Stimulated activated CD4-positive, alpha-beta T cell treated with anti-CD3 and anti-CD28 coated beads, TNF-alpha, amount 100 ng/mL, for 24 hours (primary cell): ENCODE measurements at regions not wholly inside any gene's neighbourhood (a gene's known extent, or its start where the extent isn't known, plus 50 kb on each side); places are given as distances from the start of the nearest gene placed in this dataset.

ENCODE experiments used
- DNase-seq, 3 experiments: peaks; one replicate each; pipeline ENCODE4 v3.0.0-alpha.2; 2020; ENCODE audit warnings: low read depth in 3 of 3

DNA sequence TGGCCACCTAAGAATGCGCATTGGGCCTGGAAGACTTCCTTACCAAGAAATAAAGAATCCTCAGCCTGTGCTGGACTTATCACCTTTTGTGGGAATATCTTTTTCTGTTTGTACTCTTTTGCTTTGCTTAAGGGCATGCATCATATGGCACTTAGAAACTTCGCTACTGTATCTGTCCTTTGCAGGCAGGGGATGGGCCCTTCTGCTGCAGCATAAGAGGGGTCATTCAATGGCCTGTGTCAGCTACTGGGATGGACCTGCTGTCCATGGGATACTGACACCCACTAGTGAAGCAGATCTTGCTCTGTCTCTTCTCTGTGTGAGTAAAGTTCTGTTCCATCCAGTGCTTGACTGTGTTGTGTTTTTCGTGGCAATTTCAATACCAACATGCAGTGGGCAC lies 239.0 kb upstream of the JUN start:
- DNase-seq: no peak

DNA sequence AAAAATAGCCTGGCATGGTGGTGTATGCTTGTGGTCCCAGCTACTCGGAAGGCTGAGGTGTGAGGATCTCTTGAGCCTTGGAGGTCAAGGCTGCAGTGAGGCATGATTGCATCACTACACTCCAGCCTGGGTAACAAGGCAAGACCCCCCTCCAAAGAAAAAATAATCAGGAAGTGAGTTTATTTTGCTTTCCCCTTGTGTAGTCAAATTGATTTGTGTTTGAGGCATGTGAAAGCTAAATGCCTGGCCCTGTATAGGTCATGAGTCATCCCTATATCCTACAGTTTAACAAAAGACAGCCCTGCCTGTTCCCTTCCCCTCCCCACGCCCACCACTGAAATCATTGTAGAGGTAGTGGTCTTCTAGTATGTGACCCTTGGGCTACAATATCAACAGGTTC lies 241.4 kb upstream of the JUN start:
- no peak for DNase-seq

DNA sequence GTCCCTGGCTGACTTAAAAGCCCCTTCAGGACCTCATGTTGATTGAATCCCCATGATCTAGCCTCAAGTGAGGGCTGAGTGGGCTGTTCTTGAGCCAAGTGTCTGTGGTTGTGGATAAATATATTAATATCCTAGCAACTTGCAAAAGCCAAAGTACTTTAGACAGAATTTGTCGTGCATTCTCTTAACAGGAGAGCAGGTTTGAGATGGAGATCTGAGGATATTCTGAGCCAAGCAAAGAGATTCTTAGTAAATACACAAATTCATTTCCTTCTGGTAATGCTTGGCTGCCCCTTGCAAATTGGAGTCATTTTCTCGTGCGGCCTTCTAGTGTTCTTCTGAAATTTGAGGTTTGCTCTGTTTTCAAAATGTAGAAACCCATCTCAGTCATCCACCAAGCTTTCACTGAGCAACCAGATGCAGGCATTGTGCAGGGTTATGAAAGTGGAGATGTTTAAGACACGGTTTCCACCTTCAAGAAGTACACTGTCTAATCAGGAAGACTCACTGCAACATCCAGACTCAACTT lies 242.1 kb upstream of the JUN start:
- DNase-seq: no peak

DNA sequence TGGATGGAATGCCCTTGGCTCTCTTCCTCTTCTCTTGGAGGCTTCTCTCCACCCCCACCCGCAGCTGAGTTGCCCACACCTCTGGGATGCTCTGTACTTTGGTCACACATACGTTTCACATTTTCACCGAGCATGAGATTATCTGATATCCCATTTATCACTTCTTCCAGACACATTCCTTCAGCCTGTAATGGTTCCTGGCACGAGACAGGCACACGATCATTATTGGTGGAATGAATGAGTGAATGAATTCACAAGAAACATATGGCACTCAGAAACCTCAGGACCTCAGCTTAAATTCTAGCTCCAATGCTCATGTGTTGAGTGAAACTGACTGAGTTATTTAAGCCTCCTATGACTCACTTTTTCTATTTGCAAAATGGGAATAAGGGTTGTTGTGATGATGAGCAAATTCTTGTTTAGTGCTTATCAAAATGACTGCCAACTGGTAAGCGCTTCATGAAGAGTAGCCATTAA lies 242.7 kb upstream of the JUN start:
- no peak for DNase-seq

DNA sequence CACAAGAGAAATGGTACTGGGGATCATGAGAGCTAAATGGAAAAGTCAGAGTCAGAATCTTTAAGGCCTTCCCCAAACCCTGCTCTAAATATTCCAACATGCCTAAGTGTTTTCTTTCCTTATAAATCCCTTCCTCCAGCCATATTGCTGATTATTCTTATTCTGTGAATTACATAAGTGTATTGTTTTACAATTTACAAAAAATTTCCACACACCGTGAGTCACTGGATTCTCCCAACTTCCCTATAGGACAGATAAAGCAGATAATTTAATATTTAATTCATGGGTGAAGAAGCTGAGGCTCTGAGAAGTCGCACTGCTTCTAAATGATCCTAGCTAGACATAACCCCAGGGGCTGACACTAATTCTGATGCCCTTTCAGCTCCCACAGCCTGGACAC lies 243.3 kb upstream of the JUN start:
- DNase-seq: no peak

DNA sequence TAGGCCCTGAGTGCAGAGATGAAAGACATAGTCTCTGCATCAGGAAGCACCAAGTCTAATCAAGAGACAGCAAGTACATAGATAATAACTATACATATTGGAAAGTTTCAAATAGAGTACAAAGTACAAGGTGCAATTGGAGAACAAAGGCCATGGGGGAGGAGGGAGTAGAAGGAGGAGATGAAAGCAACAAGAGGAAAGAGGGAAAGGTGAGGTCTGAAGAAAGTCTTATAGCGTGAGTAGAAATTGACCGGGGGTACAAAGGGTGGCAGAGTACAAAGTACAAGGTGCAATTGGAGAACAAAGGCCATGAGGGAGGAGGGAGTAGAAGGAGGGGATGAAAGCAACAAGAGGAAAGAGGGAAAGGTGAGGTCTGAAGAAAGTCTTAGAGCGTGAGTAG lies 244.2 kb upstream of the JUN start:
- DNase-seq: no peak

DNA sequence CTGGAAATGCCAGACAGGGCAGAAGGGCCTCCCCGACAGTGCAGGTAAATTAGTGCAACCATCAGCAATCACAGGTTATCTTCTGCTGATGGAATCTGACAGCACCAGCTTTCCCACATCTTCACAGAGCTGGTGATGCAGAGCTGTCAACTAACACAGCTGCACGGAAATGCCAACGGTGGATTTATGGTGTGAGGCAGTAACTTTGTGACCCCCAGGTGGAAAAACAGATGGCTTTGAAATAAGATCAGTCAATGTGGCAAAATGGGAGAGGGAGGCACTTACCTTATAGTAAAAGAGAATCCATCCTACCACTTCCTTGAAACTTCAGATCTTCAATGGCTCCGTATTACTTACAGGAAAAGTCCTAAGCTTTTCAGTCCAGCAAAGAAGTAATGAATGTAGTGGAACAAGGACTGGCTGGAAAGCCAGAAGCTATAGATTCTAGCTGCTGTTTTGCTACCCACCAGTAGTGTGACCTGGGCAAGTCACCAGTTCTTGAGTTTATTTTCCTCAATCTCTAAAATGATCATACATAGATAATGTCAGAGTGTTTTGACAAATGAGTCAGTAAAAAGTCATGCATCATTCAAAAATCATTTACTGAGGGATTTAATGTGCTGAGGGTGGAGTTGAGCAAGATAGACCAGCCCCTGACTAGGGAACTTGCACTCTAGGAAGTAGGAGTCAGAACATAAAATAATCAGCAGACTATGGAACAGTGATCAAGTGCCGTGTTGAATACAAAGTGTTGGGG lies 245.7 kb upstream of the JUN start:
- DNase-seq: no peak

DNA sequence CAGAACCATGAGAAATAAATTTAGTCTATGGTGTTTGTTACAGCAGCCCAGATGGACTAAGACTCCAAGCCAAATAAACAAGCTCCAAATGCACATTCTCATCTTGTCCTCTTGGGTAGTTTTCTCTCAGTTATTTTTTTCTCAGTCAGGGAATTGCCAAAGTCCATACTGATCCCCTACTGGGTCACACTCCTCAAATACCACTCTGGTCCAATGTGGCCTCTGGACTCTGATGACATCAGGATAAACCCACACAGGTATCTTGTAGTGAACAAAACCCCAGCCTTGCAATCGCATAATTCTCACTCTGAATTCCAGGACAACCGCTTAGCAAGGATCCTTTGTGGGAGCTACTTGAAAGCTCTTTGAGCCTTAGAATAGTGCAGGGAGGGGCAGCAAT lies 248.4 kb upstream of the JUN start:
- no peak for DNase-seq

DNA sequence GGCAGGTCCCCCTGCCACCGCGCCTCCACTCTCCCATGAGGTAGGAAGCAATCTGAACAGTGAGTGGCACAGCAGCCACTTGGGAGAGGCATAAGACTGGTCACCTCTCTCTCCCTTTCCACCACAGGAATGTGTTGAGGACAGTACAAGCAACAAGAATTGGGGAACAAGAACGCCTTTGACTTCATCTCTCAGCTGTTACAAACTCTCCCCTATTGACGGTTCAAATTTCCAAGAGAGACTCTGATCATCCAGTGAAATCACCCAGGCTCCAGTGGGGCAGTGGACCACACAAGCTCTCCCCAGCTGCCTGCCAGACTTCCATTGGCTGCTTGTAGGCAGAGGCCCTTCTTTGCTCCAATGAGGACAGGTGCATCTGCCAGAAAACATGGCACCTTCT lies 249.9 kb upstream of the JUN start:
- DNase-seq: no peak

DNA sequence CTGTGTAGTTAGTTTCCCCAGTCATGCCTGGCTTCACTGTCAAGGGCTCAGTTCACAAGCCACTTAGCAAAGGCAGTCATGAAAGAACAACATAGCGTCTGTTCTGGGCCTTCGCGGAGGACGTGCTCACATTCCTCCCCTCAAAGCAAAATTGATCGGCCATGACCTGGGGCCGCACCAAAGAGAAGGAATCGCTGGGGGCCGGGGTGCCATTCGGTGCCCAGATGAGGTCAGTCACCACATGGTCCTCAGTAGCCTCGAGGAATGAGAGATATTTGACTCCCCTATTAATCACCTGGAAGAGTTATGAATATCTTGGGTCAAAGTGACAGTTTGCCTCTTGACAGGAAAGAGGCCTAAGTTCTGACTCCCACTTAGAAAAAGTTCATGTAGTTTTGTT lies 251.1 kb upstream of the JUN start:
- DNase-seq: no peak

DNA sequence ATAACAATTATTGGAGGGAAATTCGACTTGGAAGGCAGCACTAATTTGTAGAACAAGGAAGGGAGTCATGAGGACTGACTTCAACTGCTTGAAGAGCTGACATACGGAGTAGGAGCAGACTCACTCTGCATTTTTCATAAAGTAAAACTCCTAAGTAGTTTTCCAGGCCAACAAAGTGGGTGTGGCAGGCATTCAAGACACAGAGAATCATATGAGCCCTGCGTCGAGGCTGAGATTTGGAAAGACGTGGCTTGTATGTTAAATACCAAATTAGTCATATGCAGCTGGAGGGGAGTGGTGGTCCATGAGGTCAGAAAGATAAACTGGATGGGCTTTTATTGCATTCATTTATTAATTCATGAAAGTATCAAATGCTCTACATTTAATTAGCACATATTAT lies 255.7 kb upstream of the JUN start:
- DNase-seq: no peak

DNA sequence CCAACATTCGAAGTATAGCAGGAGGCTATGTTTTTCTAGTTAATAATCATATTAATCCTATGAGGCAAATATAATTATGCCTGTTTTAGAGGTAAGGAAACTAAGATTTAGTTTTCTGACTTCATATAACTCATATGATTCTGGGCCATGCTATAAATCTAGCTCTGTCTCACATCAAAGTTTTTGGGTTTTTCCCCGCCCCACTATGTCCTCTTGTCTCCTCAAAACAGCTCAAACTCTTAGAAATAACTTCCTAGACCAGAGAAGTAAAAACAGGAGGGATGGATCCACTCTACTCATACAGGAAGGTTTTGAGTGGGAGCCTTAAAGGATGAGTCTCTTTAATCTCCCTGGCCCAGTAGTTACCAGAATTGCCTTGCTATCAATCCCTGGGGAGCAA lies 256.4 kb upstream of the FGGY start:
- no peak for DNase-seq

DNA sequence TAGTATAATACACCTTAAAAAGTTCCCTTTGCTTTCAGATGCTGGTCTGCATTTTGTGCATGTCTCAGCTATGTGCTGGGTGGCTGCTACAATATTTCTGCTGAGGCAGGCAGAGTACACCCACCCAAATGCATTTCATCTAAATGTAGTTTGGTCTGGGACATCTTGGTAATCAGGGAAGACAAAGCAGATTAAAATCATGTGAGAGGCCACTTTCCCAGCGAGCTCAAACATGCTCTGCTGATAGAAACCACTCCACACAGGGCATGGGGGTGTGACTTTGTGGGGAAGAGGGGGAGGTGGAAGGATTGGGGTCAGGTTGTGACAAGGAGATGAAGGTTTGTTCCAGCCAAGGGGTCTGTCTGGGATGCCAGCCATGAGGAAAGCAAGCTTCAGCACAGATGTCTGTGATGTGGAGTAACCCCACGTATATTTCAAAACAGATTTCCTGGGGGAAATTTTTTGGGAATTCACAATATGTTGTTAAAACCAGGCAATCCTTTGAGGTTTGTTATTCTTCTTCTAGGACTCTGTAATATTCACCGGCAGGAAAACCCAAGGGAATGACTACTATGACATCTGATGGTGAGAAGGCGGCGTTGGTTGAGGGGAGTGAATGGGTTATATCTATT lies 255.1 kb upstream of the FGGY start:
- no peak for DNase-seq

DNA sequence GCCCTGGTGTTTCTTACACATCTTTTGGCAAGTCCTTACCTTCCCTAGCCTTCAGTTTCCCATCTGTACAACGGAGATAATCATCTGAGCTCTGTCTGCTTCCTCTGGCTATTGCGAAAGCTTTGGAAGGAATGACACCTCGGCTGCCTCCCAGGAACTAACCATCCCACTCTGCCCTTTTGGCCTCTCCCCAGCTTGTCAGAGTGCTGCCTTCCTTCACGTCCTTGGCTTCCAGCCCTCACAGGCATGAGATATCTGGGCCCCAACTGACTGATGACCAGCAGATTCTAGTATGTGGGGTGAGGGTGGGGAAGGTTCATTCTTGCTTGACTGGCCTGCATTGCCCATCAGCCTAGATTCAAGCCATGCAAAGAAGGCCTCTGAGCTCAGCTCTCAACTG lies 253.1 kb upstream of the FGGY start:
- DNase-seq: no peak

DNA sequence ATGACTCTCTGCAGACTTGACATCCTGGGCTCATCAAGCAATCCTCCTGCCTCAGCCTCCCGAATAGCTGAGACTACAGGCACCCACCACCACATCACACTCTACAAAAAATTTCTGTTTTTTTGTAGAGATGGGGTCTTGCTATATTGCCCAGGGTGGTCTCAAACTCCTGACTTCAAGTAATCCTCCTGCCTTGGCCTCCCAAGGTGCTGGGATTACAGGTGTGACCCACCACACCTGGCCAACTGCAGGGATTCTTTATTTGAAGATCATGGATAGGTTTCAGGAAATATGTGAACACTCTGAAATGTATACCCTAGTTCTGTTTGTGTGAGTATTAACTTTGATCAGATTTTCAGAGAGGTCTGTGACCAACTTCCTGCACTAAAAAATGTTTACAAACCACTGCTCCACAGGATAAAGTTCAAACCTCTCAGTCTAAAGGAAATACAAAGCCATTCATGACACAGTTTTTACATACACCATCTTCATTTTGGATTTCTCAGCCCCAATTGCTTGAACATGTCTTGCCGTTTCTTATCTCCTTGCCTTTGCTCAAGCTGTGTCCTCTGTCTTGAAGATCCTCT lies 252.3 kb upstream of the FGGY start:
- DNase-seq: no peak

DNA sequence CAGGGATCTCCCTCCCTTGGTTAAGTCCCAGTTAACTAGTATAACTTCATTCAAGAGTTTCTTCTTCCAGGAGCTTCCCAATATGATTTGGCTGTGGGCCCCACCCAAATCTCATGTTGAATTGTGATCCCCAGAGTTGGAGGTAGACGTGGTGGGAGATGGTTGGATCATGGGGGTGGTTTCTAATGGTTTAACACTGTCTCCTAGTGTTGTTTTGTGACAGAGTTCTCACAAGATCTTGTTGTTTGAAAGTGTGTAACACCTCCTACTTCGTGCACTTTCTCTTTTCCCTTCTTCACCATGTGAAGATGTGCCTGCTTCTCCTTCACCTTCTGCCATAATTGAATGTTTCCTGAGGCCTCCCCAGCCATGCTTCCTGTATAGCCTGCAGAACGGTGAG lies 251.8 kb upstream of the FGGY start:
- DNase-seq: no peak

DNA sequence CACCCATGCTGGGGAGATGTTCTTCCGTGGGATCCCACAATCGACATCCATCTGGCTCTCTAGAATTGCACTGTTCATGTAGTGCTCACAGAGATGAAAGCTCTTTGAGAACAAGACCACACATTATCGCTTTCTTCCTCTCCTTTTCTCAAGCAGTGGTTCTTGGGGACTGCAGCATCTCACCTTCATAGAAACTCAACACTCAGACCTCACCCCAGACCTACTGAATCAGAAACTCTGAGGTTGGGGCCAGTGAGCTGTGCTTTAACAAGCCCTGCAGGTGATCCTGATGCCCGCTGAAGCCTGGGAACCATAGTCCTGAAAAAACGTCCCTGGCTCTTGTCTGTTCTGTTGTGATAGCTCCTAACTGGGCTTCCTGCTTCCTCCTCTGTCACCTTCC lies 251.3 kb upstream of the FGGY start:
- DNase-seq: no peak

DNA sequence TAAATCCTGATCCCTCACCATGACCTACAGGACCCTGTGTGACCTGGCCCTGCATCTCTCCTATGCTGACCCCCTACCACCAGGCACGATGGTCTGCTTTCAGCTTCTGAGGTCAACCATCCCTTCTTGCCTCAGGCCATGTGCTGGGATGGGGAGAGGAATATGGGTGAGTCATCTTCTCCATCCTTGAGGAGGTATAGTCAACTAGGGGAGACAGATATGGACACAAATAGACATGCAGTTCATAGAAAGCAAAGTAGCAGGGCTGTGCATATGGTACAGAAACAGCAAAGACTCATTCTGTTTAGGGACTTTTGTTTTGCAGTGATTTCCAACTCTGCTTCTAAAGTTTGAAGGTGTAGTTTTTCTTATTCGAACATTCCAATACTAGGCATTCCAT lies 250.8 kb upstream of the FGGY start:
- no peak for DNase-seq

DNA sequence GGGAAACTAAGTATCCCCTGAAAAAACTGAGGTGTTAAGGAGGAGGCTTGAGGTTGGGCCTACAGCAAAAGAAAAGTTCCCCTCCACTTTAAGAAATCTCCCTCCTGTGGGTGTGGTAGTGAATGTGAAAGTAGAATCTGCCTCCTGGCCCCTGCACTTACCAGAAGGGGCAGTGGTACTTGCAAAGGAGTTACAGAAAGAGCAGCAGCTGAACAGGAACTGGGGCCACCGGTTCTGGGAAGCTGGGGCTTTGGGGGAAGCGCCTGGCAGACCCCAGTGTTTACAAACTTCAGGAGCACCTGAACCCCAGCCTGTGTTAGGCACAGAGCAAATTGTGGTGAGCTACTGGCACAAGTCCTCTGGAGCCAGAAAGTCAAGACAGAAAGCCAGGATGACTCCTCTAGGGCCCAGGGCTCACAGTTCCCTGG lies 250.2 kb upstream of the FGGY start:
- DNase-seq: no peak

DNA sequence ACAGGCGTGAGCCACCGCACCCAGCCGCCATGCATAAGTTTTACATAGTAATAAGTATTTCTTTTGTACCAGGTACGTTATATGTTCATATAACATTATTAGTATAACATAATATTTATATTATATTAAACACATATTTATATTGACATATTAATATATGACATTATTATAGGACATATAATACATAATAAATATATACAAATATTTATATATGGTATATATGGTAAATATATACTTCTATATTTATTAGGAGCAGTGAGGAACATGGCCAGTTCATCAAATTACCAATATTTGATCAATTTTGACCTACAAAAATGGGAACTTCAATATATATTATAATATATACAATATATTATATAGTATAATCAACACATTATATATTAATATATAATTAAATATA lies 245.9 kb upstream of the FGGY start:
- DNase-seq: no peak

DNA sequence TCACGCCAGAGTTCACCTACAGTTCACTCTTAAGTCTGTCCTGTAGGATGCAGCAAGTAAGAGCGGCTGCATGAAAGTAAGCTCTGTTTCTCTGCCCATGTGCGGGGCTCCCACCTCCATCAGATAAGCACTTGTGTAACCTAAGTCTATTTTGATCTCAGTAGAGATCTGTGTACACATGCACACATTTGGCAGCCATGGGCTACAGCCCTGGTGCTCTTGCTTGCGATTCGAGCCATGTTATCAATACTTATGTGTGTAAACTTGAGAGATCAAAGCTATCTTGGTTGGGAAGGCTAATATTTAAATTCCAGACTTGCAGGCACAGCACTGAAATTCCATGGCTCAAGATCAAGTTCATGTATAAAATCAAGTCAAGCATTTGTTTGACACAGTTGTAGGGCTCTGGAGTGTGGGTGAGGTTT lies 244.7 kb upstream of the FGGY start:
- DNase-seq: no peak

DNA sequence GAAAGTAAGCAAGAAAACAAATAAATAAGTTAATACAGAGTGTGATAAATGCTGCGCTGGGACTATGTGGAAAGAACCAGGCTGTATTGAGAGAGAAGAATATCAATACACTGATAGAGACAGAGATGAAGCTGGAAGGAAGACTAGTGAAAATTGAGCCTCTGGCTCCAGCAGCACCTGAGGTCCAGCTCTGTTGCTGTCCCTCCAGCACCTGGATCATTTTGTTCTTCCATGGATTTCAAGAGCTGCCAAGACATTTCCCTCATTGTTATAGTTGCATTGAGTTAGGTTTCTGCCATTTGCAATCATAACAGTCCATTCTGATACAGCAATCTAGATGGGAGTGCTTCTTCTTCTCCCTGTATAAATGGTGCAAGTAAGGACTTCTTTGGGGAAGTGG lies 242.7 kb upstream of the FGGY start:
- DNase-seq: no peak
